T-cell (primary cell): ENCODE measurements at regions not wholly inside any gene's neighbourhood (a gene's known extent, or its start where the extent isn't known, plus 50 kb on each side); places are given as distances from the start of the nearest gene placed in this dataset.

Experiments
- ATAC-seq, 4 experiments: fragments of 200-7000 bp in 3 of 4; fragments of 150-1000 bp in 1 of 4; cut with Tn5 transposase; replicated peaks in 1 of 4; 1 replicate in 3 of 4; 2 replicates in 1 of 4; pipeline ENCODE4 v1.10.0; 2021; ENCODE audit warnings: moderate library complexity in 3 of 4, mild to moderate bottlenecking in 2 of 4, moderate number of reproducible peaks in 1 of 4
- CTCF ChIA-PET, 2 donors: fragments of 300-600 bp; sonication (Branson Sonifier 250); formaldehyde crosslinking; loops; one replicate each; lab custom pipeline; 2022; ENCODE audit warnings: antibody characterized with exemption in 2 of 2; lab: Charles Lee
- POLR2A ChIA-PET, 2 donors: fragments of 300-600 bp; sonication (Branson Sonifier 250); formaldehyde crosslinking; loops; one replicate each; lab custom pipeline; 2022; ENCODE audit warnings: antibody characterized with exemption in 2 of 2; lab: Charles Lee
- DNase-seq, 35 experiments: peaks; one replicate each; pipeline versions ENCODE4 v3.0.0 to v3.0.0-alpha.2; 2013 to 2023
- H3K27ac ChIP-seq: one replicate; pipeline ENCODE4 v1.5.1; 2013; ENCODE audit warnings: low read length
- H3K27me3 ChIP-seq, 2 experiments: replicated peaks in 1 of 2; 1 replicate in 1 of 2; 2 replicates in 1 of 2; pipeline versions ENCODE4 v1.6.1 to v1.7.0; 2013; ENCODE audit warnings: low read length in 1 of 2, mixed read lengths in 1 of 2; ENCODE audit not compliant: control insufficient read depth in 2 of 2, insufficient read depth in 2 of 2; ENCODE audit errors: extremely low read depth in 1 of 2
- H3K36me3 ChIP-seq, 2 donors: 1 replicate in 1 of 2; 2 replicates in 1 of 2; pipeline versions ENCODE4 v1.6.1 to v1.7.0; 2013; ENCODE audit warnings: low read length in 1 of 2; ENCODE audit not compliant: control insufficient read depth in 2 of 2, insufficient read depth in 1 of 2; ENCODE audit errors: extremely low read depth in 1 of 2
- H3K4me1 ChIP-seq, 2 experiments: 1 replicate in 1 of 2; 2 replicates in 1 of 2; pipeline versions ENCODE4 v1.6.1 to v1.7.0; 2013; ENCODE audit warnings: low read length in 2 of 2, mixed read lengths in 1 of 2; ENCODE audit not compliant: insufficient read depth in 2 of 2, control insufficient read depth in 1 of 2; ENCODE audit errors: extremely low read depth in 1 of 2
- H3K4me3 ChIP-seq, 2 donors: 1 replicate in 1 of 2; 2 replicates in 1 of 2; pipeline versions ENCODE4 v1.5.1 to v1.7.0; 2013; ENCODE audit warnings: mild to moderate bottlenecking in 2 of 2, low read length in 1 of 2, moderate library complexity in 1 of 2; ENCODE audit not compliant: control insufficient read depth in 1 of 2; ENCODE audit errors: extremely low read depth in 1 of 2
- H3K9me3 ChIP-seq: 2 replicates; pipeline ENCODE4 v1.7.0; 2013
- H3K27ac Mint-ChIP-seq, 2 donors: one replicate each; pipeline ENCODE4 v1.8.0; 2020 to 2021; ENCODE audit warnings: mild to moderate bottlenecking in 2 of 2, mixed read lengths in 2 of 2
- H3K27me3 Mint-ChIP-seq, 2 donors: one replicate each; pipeline ENCODE4 v1.8.0; 2021 to 2022; ENCODE audit warnings: mixed read lengths in 2 of 2
- H3K36me3 Mint-ChIP-seq: one replicate; pipeline ENCODE4 v1.8.0; 2021; ENCODE audit warnings: mixed read lengths
- H3K4me1 Mint-ChIP-seq, 3 donors: one replicate each; pipeline ENCODE4 v1.8.0; 2020 to 2022; ENCODE audit warnings: mixed read lengths in 3 of 3, mild to moderate bottlenecking in 1 of 3
- H3K4me3 Mint-ChIP-seq, 3 donors: one replicate each; pipeline ENCODE4 v1.8.0; 2020 to 2022; ENCODE audit warnings: mild to moderate bottlenecking in 3 of 3, mixed read lengths in 3 of 3, moderate library complexity in 3 of 3
- H3K9me3 Mint-ChIP-seq, 3 donors: one replicate each; pipeline ENCODE4 v1.8.0; 2020 to 2022; ENCODE audit warnings: mixed read lengths in 3 of 3
- WGBS: methylation state at CpG from one replicate; pipeline ENCODE4 v1.1.5; 2013; ENCODE audit warnings: missing lambda C conversion rate; ENCODE audit not compliant: insufficient coverage; 5-methylcytosine and 5-hydroxymethylcytosine counted together

GRCh38 chr16:63804126-63804525 lies 1317.7 kb downstream of the CDH11 start:
- DNase-seq (no peak), ATAC-seq (no peak)
- no peak overlapping the region for H3K27ac ChIP-seq
- no peak overlapping the region for H3K4me3 ChIP-seq
- Mint-ChIP-seq H3K4me1 (no peaks in the 10 kb centered on the region), H3K9me3 (peaks cover 8 to 38% (median 21%) of the 10 kb centered on the region in 3 donors), H3K4me3 (no peak overlapping the region), H3K27me3 (no peaks in the 10 kb centered on the region), H3K36me3 (no peaks in the 10 kb centered on the region), H3K27ac (no peak overlapping the region)
- CTCF ChIA-PET, result no interaction called here
- POLR2A ChIA-PET, result no interaction called here
- no peaks in the 10 kb centered on the region for H3K27me3 ChIP-seq
- no peaks in the 10 kb centered on the region for H3K36me3 ChIP-seq
- no peaks in the 10 kb centered on the region for H3K9me3 ChIP-seq
- H3K4me1 ChIP-seq, result no peaks in the 10 kb centered on the region
- no CpG with 5 or more reads among the region's 2 CpGs for WGBS

GRCh38 chr16:63789603-63790002 lies 1332.3 kb downstream of the CDH11 start:
- no peaks in the 10 kb centered on the region for H3K4me1 Mint-ChIP-seq
- no peaks in the 10 kb centered on the region for H3K36me3 Mint-ChIP-seq
- Histone ChIP-seq H3K27me3 (no peaks in the 10 kb centered on the region), H3K27ac (no peak overlapping the region), H3K4me3 (no peak overlapping the region), H3K36me3 (no peaks in the 10 kb centered on the region), H3K4me1 (no peaks in the 10 kb centered on the region), H3K9me3 (peaks cover 2% of the 10 kb centered on the region)
- WGBS, result no CpG with 5 or more reads among the region's 2 CpGs
- no peak overlapping the region for H3K27ac Mint-ChIP-seq
- no peak overlapping the region for H3K4me3 Mint-ChIP-seq
- ATAC-seq, result no peak
- ChIA-PET CTCF (no interaction called here), POLR2A (no interaction called here)
- peaks cover 24 to 43% (median 35%) of the 10 kb centered on the region in 3 donors for H3K9me3 Mint-ChIP-seq
- H3K27me3 Mint-ChIP-seq, result no peaks in the 10 kb centered on the region
- DNase-seq, result no peak

GRCh38 chr16:63787014-63787413 lies 1334.8 kb downstream of the CDH11 start:
- Histone ChIP-seq H3K9me3 (peaks cover 3% of the 10 kb centered on the region), H3K27me3 (no peaks in the 10 kb centered on the region), H3K4me3 (no peak overlapping the region), H3K27ac (no peak overlapping the region), H3K4me1 (no peaks in the 10 kb centered on the region), H3K36me3 (no peaks in the 10 kb centered on the region)
- CTCF ChIA-PET, result no interaction called here
- POLR2A ChIA-PET, result no interaction called here
- Mint-ChIP-seq H3K4me3 (no peak overlapping the region), H3K27ac (no peak overlapping the region), H3K9me3 (peaks cover 23 to 49% (median 44%) of the 10 kb centered on the region in 3 donors), H3K36me3 (no peaks in the 10 kb centered on the region), H3K27me3 (no peaks in the 10 kb centered on the region), H3K4me1 (no peaks in the 10 kb centered on the region)
- no CpG with 5 or more reads among the region's 1 CpG for WGBS
- DNase-seq (no peak), ATAC-seq (no peak)

- peaks cover 3% of the 10 kb centered on the region for H3K9me3 ChIP-seq
- Mint-ChIP-seq H3K27me3 (no peaks in the 10 kb centered on the region), H3K4me1 (no peaks in the 10 kb centered on the region), H3K9me3 (peaks cover 19 to 56% (median 51%) of the 10 kb centered on the region in 3 donors), H3K27ac (no peak overlapping the region), H3K4me3 (no peak overlapping the region), H3K36me3 (no peaks in the 10 kb centered on the region)
- no peak overlapping the region for H3K27ac ChIP-seq
- ATAC-seq (no peak), DNase-seq (no peak)
- no CpG with 5 or more reads among the region's 2 CpGs for WGBS
- H3K4me1 ChIP-seq, result no peaks in the 10 kb centered on the region
- no peak overlapping the region for H3K4me3 ChIP-seq
- CTCF ChIA-PET, result no interaction called here
- no peaks in the 10 kb centered on the region for H3K36me3 ChIP-seq
- H3K27me3 ChIP-seq, result no peaks in the 10 kb centered on the region
- POLR2A ChIA-PET, result no interaction called here
Observed at GRCh38 chr16:63785170-63785569, 1336.7 kb downstream of the CDH11 start.

- Mint-ChIP-seq H3K4me1 (no peaks in the 10 kb centered on the region), H3K27me3 (no peaks in the 10 kb centered on the region), H3K36me3 (no peaks in the 10 kb centered on the region), H3K9me3 (peaks cover 7 to 32% (median 14%) of the 10 kb centered on the region in 3 donors), H3K4me3 (no peak overlapping the region), H3K27ac (no peak overlapping the region)
- ChIA-PET CTCF (no interaction called here), POLR2A (interaction anchor here in 1 of 2 donors (0.5 kb wide), 1 partner anchor 1263 kb away, joined by 4 read pairs; no protein-coding TSS in a partner anchor)
- Histone ChIP-seq H3K27me3 (no peaks in the 10 kb centered on the region), H3K4me3 (no peak overlapping the region), H3K36me3 (no peaks in the 10 kb centered on the region), H3K4me1 (no peaks in the 10 kb centered on the region), H3K27ac (no peak overlapping the region), H3K9me3 (no peaks in the 10 kb centered on the region)
- ATAC-seq, result no peak
- DNase-seq, result no peak
Observed at GRCh38 chr16:63776437-63776836, 1345.4 kb downstream of the CDH11 start.

GRCh38 chr16:63776034-63776433 lies 1345.8 kb downstream of the CDH11 start:
- Mint-ChIP-seq H3K4me1 (no peaks in the 10 kb centered on the region), H3K27me3 (no peaks in the 10 kb centered on the region), H3K9me3 (peaks cover 7 to 33% (median 14%) of the 10 kb centered on the region in 3 donors), H3K4me3 (no peak overlapping the region), H3K27ac (no peak overlapping the region), H3K36me3 (no peaks in the 10 kb centered on the region)
- ATAC-seq, result no peak
- H3K27ac ChIP-seq, result no peak overlapping the region
- no peak overlapping the region for H3K4me3 ChIP-seq
- H3K27me3 ChIP-seq, result no peaks in the 10 kb centered on the region
- no peaks in the 10 kb centered on the region for H3K4me1 ChIP-seq
- ChIA-PET CTCF (no interaction called here), POLR2A (no interaction called here)
- no peaks in the 10 kb centered on the region for H3K9me3 ChIP-seq
- H3K36me3 ChIP-seq, result no peaks in the 10 kb centered on the region
- DNase-seq, result no peak

- H3K9me3 Mint-ChIP-seq, result peaks cover 8 to 31% (median 16%) of the 10 kb centered on the region in 3 donors
- CTCF ChIA-PET, result no interaction called here
- no peak overlapping the region for H3K27ac Mint-ChIP-seq
- H3K4me1 Mint-ChIP-seq, result no peaks in the 10 kb centered on the region
- H3K27me3 Mint-ChIP-seq, result no peaks in the 10 kb centered on the region
- no peak overlapping the region for H3K4me3 ChIP-seq
- ATAC-seq (no peak), DNase-seq (no peak)
- H3K4me3 Mint-ChIP-seq, result no peak overlapping the region
- H3K9me3 ChIP-seq, result no peaks in the 10 kb centered on the region
- no peaks in the 10 kb centered on the region for H3K27me3 ChIP-seq
- WGBS, result 49% methylated on average over 2 of the region's 3 CpGs
- H3K27ac ChIP-seq, result no peak overlapping the region
- POLR2A ChIA-PET, result no interaction called here
- no peaks in the 10 kb centered on the region for H3K4me1 ChIP-seq
- no peaks in the 10 kb centered on the region for H3K36me3 Mint-ChIP-seq
- no peaks in the 10 kb centered on the region for H3K36me3 ChIP-seq
Observed at GRCh38 chr16:63774302-63774701, 1347.6 kb downstream of the CDH11 start.
